ENCODE measurements at regions not wholly inside any gene's neighbourhood (a gene's known extent, or its start where the extent isn't known, plus 50 kb on each side); places are given as distances from the start of the nearest gene placed in this dataset.

DNA sequence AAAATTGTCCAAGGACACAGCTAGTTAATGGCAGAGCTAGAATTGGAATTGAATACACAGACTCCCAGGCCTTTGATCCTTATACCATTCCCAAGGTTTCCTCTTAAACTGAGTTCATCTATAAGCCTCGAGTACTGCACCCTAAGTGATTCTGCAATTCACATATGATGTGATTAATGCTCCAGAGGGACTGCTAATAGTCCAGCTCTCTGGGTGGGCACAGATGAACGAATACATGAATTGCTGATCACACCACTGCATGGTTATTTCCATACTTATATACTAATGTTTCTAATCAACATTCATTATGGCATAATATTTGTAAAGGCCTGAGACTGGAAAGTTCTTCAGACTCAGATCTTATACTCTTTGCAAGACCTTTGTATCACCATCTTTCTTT, 101.8 kb downstream of the NUFIP1 start:
- H3K9me3 ChIP-seq (ENCODE audit: control insufficient read depth, insufficient read depth, low read depth, low read length): no peaks in the 10 kb centered on the region
- H3K36me3 ChIP-seq (ENCODE audit: control insufficient read depth, insufficient read depth, low read length): no peaks in the 10 kb centered on the region
- H3K27me3 ChIP-seq (ENCODE audit: control insufficient read depth, insufficient read depth, low read length): no peaks in the 10 kb centered on the region
- no peak overlapping the region for H3K9ac ChIP-seq (ENCODE audit: low read length)
- no peak overlapping the region for H3K4me3 ChIP-seq (ENCODE audit: low read depth, low read length)
- no peaks in the 10 kb centered on the region for H3K4me1 ChIP-seq (ENCODE audit: control insufficient read depth, insufficient read depth, low read length)
- H3K27ac ChIP-seq (ENCODE audit: low read depth, low read length): no peak overlapping the region

DNA sequence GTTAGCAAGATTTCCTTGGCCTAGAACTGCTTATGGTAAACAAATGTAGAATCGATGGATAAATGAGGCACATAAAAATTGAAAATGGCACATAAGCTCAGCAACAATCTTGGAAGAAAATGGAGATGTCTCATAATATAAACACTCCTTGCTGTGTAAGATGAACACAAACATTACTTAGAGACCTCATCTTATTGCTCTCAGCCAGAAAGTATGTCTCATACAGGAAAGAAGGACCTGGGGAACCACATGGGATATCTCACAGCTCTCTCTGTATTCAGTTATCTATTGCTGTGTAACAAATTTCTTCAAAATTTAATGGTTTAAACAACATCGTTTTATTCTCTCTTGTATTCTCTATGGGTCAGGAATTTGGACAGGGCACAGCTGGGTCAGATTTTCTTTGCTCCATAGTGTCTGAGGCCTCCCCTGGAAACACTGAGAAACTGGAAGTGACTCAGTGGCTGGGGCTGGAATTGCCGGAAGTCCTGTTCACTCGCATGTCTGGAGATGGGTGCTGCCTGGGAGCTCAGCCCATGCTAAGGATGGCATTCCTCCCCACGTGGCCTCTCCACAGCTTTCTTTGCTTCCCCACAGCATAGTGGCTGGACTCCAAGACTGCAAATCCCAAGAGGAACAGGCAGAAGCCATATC, 105.1 kb downstream of the NUFIP1 start:
- Histone ChIP-seq H3K36me3 (ENCODE audit: control insufficient read depth, insufficient read depth, low read length) (no peaks in the 10 kb centered on the region), H3K27me3 (ENCODE audit: control insufficient read depth, insufficient read depth, low read length) (no peaks in the 10 kb centered on the region), H3K9ac (ENCODE audit: low read length) (no peak overlapping the region), H3K4me3 (ENCODE audit: low read depth, low read length) (no peak overlapping the region), H3K27ac (ENCODE audit: low read depth, low read length) (no peak overlapping the region), H3K9me3 (ENCODE audit: control insufficient read depth, insufficient read depth, low read depth, low read length) (no peaks in the 10 kb centered on the region), H3K4me1 (ENCODE audit: control insufficient read depth, insufficient read depth, low read length) (no peaks in the 10 kb centered on the region)

GRCh38 chr13:44879452-44880058, 109.7 kb downstream of the NUFIP1 start:
- Histone ChIP-seq H3K9ac (ENCODE audit: low read length) (no peak overlapping the region), H3K9me3 (ENCODE audit: control insufficient read depth, insufficient read depth, low read depth, low read length) (peaks cover 8% of the 10 kb centered on the region), H3K27me3 (ENCODE audit: control insufficient read depth, insufficient read depth, low read length) (no peaks in the 10 kb centered on the region), H3K36me3 (ENCODE audit: control insufficient read depth, insufficient read depth, low read length) (no peaks in the 10 kb centered on the region), H3K4me1 (ENCODE audit: control insufficient read depth, insufficient read depth, low read length) (no peaks in the 10 kb centered on the region), H3K27ac (ENCODE audit: low read depth, low read length) (no peak overlapping the region), H3K4me3 (ENCODE audit: low read depth, low read length) (no peak overlapping the region)

GRCh38 chr13:44876782-44877324, 112.4 kb downstream of the NUFIP1 start:
- no peaks in the 10 kb centered on the region for H3K36me3 ChIP-seq (ENCODE audit: control insufficient read depth, insufficient read depth, low read length)
- no peak overlapping the region for H3K9ac ChIP-seq (ENCODE audit: low read length)
- no peak overlapping the region for H3K27ac ChIP-seq (ENCODE audit: low read depth, low read length)
- no peaks in the 10 kb centered on the region for H3K4me1 ChIP-seq (ENCODE audit: control insufficient read depth, insufficient read depth, low read length)
- no peaks in the 10 kb centered on the region for H3K27me3 ChIP-seq (ENCODE audit: control insufficient read depth, insufficient read depth, low read length)
- no peak overlapping the region for H3K4me3 ChIP-seq (ENCODE audit: low read depth, low read length)
- H3K9me3 ChIP-seq (ENCODE audit: control insufficient read depth, insufficient read depth, low read depth, low read length): peaks cover 8% of the 10 kb centered on the region

DNA sequence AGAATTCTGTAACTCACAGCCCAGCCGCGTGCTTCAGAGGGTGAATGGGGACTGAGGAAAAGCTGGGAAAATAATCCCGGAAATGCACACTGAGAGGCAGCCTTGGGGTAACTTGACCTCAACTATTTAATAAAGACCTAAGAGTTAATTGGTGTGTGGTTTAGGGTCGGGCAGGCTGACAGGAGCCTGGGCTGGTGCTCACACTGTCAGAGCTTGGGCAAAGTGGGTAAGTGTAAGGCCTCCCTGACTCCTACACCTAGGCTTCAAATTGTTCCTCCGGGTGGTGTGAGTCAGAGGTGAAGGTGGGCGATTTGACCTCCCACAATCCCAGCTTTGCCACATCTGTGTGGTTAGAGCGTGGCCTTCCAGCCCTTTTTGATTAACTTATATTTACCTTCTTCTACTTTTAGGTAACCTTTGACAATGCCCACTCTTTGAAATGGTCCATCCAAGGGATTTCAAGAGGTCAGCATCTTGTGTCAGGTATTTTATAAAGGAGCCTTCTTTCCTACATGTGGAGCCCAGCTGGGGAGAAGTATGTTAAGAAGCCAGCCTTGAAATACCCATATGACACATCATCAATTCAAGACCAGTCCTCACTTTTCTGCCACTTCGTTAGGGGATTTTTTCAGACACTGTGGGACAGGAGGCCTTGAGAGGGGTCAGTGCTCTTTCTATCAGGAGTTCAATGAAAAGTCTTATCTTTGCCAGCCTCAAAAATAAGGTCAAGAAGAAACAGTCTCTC, 114.2 kb downstream of the NUFIP1 start:
- Histone ChIP-seq H3K9ac (ENCODE audit: low read length) (no peak overlapping the region), H3K27me3 (ENCODE audit: control insufficient read depth, insufficient read depth, low read length) (no peaks in the 10 kb centered on the region), H3K4me3 (ENCODE audit: low read depth, low read length) (no peak overlapping the region), H3K4me1 (ENCODE audit: control insufficient read depth, insufficient read depth, low read length) (no peaks in the 10 kb centered on the region), H3K27ac (ENCODE audit: low read depth, low read length) (no peak overlapping the region), H3K36me3 (ENCODE audit: control insufficient read depth, insufficient read depth, low read length) (no peaks in the 10 kb centered on the region), H3K9me3 (ENCODE audit: control insufficient read depth, insufficient read depth, low read depth, low read length) (peaks cover 8% of the 10 kb centered on the region)

DNA sequence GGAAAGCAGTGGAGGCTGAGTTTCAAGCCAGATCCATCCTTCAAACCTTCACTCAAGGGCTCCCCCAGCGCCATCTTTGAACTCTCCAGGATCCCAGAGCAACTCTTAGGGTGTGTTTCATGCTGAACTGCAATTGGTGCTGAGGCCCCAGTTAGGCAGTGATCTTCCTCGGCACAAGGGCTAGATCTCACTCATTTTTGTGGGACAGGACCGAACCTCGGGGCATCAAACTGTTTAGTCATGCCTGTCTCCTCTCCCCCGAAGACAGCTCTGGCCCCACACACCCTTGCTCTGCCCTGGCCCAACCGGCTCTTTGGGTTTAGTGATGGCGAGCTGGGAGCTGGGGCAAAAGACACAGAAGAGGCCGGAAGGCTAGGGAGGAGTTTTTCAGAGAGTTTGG, 115.1 kb downstream of the NUFIP1 start:
- no peak overlapping the region for H3K9ac ChIP-seq (ENCODE audit: low read length)
- H3K4me3 ChIP-seq (ENCODE audit: low read depth, low read length): no peak overlapping the region
- no peaks in the 10 kb centered on the region for H3K27me3 ChIP-seq (ENCODE audit: control insufficient read depth, insufficient read depth, low read length)
- peaks cover 8% of the 10 kb centered on the region for H3K9me3 ChIP-seq (ENCODE audit: control insufficient read depth, insufficient read depth, low read depth, low read length)
- no peak overlapping the region for H3K27ac ChIP-seq (ENCODE audit: low read depth, low read length)
- H3K4me1 ChIP-seq (ENCODE audit: control insufficient read depth, insufficient read depth, low read length): no peaks in the 10 kb centered on the region
- no peaks in the 10 kb centered on the region for H3K36me3 ChIP-seq (ENCODE audit: control insufficient read depth, insufficient read depth, low read length)

GRCh38 chr13:44873461-44873860, 115.8 kb downstream of the NUFIP1 start:
- Histone ChIP-seq H3K4me3 (ENCODE audit: low read depth, low read length) (no peak overlapping the region), H3K9ac (ENCODE audit: low read length) (no peak overlapping the region), H3K36me3 (ENCODE audit: control insufficient read depth, insufficient read depth, low read length) (no peaks in the 10 kb centered on the region), H3K27me3 (ENCODE audit: control insufficient read depth, insufficient read depth, low read length) (no peaks in the 10 kb centered on the region), H3K9me3 (ENCODE audit: control insufficient read depth, insufficient read depth, low read depth, low read length) (peaks cover 8% of the 10 kb centered on the region), H3K4me1 (ENCODE audit: control insufficient read depth, insufficient read depth, low read length) (no peaks in the 10 kb centered on the region), H3K27ac (ENCODE audit: low read depth, low read length) (no peak overlapping the region)

- Histone ChIP-seq H3K4me1 (ENCODE audit: control insufficient read depth, insufficient read depth, low read length) (no peaks in the 10 kb centered on the region), H3K27ac (ENCODE audit: low read depth, low read length) (no peak overlapping the region), H3K4me3 (ENCODE audit: low read depth, low read length) (no peak overlapping the region), H3K9ac (ENCODE audit: low read length) (no peak overlapping the region), H3K9me3 (ENCODE audit: control insufficient read depth, insufficient read depth, low read depth, low read length) (peaks cover 8% of the 10 kb centered on the region), H3K36me3 (ENCODE audit: control insufficient read depth, insufficient read depth, low read length) (no peaks in the 10 kb centered on the region), H3K27me3 (ENCODE audit: control insufficient read depth, insufficient read depth, low read length) (no peaks in the 10 kb centered on the region)
These were observed 116.5 kb downstream of the NUFIP1 start for GRCh38 chr13:44872751-44873150.

DNA sequence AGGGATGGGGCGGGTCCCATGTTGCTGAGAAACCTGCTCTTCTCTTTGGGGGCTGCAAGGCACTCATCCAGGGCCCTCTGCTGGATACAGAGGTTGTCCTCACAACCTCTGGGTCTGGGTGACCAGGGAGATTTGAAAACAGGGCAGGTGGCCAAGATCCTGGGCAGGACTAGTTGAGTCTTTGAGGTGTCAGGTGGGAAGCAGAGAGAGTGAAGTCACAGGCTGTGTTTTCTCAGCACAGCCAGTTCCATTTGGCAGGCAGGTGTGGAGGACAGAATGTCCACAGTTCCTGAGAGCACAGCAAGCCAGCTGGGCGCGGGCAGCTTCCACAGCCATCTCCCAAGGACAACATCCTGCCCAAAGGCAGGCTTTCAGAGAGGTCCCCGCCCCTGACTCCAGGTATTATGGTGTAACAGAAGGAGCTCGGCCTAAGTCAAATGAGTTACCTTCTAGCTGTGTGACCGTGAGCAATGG, 118.8 kb downstream of the NUFIP1 start:
- H3K4me3 ChIP-seq (ENCODE audit: low read depth, low read length): no peak overlapping the region
- H3K27ac ChIP-seq (ENCODE audit: low read depth, low read length): no peak overlapping the region
- H3K9me3 ChIP-seq (ENCODE audit: control insufficient read depth, insufficient read depth, low read depth, low read length): no peaks in the 10 kb centered on the region

GRCh38 chr13:44869167-44869566, 120.1 kb downstream of the NUFIP1 start:
- H3K9ac ChIP-seq (ENCODE audit: low read length): no peak overlapping the region
- no peak overlapping the region for H3K4me3 ChIP-seq (ENCODE audit: low read depth, low read length)
- H3K36me3 ChIP-seq (ENCODE audit: control insufficient read depth, insufficient read depth, low read length): no peaks in the 10 kb centered on the region
- no peaks in the 10 kb centered on the region for H3K27me3 ChIP-seq (ENCODE audit: control insufficient read depth, insufficient read depth, low read length)
- H3K4me1 ChIP-seq (ENCODE audit: control insufficient read depth, insufficient read depth, low read length): no peaks in the 10 kb centered on the region
- H3K9me3 ChIP-seq (ENCODE audit: control insufficient read depth, insufficient read depth, low read depth, low read length): no peaks in the 10 kb centered on the region
- H3K27ac ChIP-seq (ENCODE audit: low read depth, low read length): no peak overlapping the region

More for the DNA sequence above, 118.8 kb downstream of the NUFIP1 start:
- H3K9ac ChIP-seq (ENCODE audit: low read length): no peak overlapping the region
- H3K4me1 ChIP-seq (ENCODE audit: control insufficient read depth, insufficient read depth, low read length): no peaks in the 10 kb centered on the region
- no peaks in the 10 kb centered on the region for H3K27me3 ChIP-seq (ENCODE audit: control insufficient read depth, insufficient read depth, low read length)
- no peaks in the 10 kb centered on the region for H3K36me3 ChIP-seq (ENCODE audit: control insufficient read depth, insufficient read depth, low read length)

GRCh38 chr13:44868397-44868796, 120.9 kb downstream of the NUFIP1 start:
- no peaks in the 10 kb centered on the region for H3K36me3 ChIP-seq (ENCODE audit: control insufficient read depth, insufficient read depth, low read length)
- H3K4me1 ChIP-seq (ENCODE audit: control insufficient read depth, insufficient read depth, low read length): no peaks in the 10 kb centered on the region
- no peak overlapping the region for H3K27ac ChIP-seq (ENCODE audit: low read depth, low read length)
- H3K9ac ChIP-seq (ENCODE audit: low read length): no peak overlapping the region
- no peak overlapping the region for H3K4me3 ChIP-seq (ENCODE audit: low read depth, low read length)
- no peaks in the 10 kb centered on the region for H3K27me3 ChIP-seq (ENCODE audit: control insufficient read depth, insufficient read depth, low read length)
- H3K9me3 ChIP-seq (ENCODE audit: control insufficient read depth, insufficient read depth, low read depth, low read length): no peaks in the 10 kb centered on the region
